SK-N-SH treated with all-trans-retinoic acid at 6 μM for 48 hours (cell line): ENCODE measurements at regions not wholly inside any gene's neighbourhood (a gene's known extent, or its start where the extent isn't known, plus 50 kb on each side); places are given as distances from the start of the nearest gene placed in this dataset.

Experiments
- PATZ1 ChIP-seq: fragments of 250-450 bp; sonication (Bioruptor Pico); IDR thresholded peaks from 2 replicates; pipeline ENCODE4 v1.8.0; 2020; ENCODE audit warnings: mild to moderate bottlenecking, moderate library complexity, borderline replicate concordance
- PPARA ChIP-seq: fragments of 250-450 bp; sonication (Bioruptor Pico); IDR thresholded peaks from 2 replicates; pipeline ENCODE4 v1.5.0; 2020; ENCODE audit warnings: mild to moderate bottlenecking, borderline replicate concordance
- ZC3H10 ChIP-seq: fragments of 250-450 bp; sonication (Bioruptor Pico); IDR thresholded peaks from 2 replicates; pipeline ENCODE4 v1.5.1; 2021; ENCODE audit warnings: mild to moderate bottlenecking, moderate library complexity

- TF ChIP-seq ZC3H10 (CRISPR knock-in tag) (no peak), PATZ1 (CRISPR knock-in tag) (no peak), PPARA (CRISPR knock-in tag) (no peak)
Measured at GRCh38 chr13:106011600-106011999, 523.9 kb downstream of the EFNB2 start.
